ENCODE measurements at regions not wholly inside any gene's neighbourhood (a gene's known extent, or its start where the extent isn't known, plus 50 kb on each side); places are given as distances from the start of the nearest gene placed in this dataset.

GRCh38 chr12:14279845-14280244 lies 85.6 kb upstream of the ATF7IP start:
- no peak for DNase-seq (ENCODE audit: low spot score)

- no peak for DNase-seq (ENCODE audit: low spot score)
Measured at GRCh38 chr12:14280921-14281320, 84.6 kb upstream of the ATF7IP start.

- DNase-seq (ENCODE audit: low spot score), result no peak
Measured at GRCh38 chr12:14281539-14281938, 83.9 kb upstream of the ATF7IP start.

GRCh38 chr12:14283489-14284144 lies 81.9 kb upstream of the ATF7IP start:
- no peak for DNase-seq (ENCODE audit: low spot score)

GRCh38 chr12:14284184-14284722 lies 81.2 kb upstream of the ATF7IP start:
- no peak for DNase-seq (ENCODE audit: low spot score)

- DNase-seq (ENCODE audit: low spot score), result no peak
Measured at GRCh38 chr12:14289601-14290000, 75.9 kb upstream of the ATF7IP start.

GRCh38 chr12:14290951-14291350 lies 74.5 kb upstream of the ATF7IP start:
- no peak for DNase-seq (ENCODE audit: low spot score)

GRCh38 chr12:14303661-14304155 lies 61.8 kb upstream of the ATF7IP start:
- no peak for DNase-seq (ENCODE audit: low spot score)

- no peak for DNase-seq (ENCODE audit: low spot score)
Measured at GRCh38 chr12:14307004-14307403, 58.5 kb upstream of the ATF7IP start.

- DNase-seq (ENCODE audit: low spot score), result no peak
Measured at GRCh38 chr12:14308516-14308915, 57.0 kb upstream of the ATF7IP start.

GRCh38 chr12:14310866-14311265 lies 54.6 kb upstream of the ATF7IP start:
- no peak for DNase-seq (ENCODE audit: low spot score)

- no peak for DNase-seq (ENCODE audit: low spot score)
Measured at GRCh38 chr12:14313379-14314138, 51.9 kb upstream of the ATF7IP start.

- DNase-seq (ENCODE audit: low spot score), result no peak
Measured at GRCh38 chr12:14314801-14315200, 50.7 kb upstream of the ATF7IP start.

- DNase-seq (ENCODE audit: low spot score), result no peak
Measured at GRCh38 chr12:14315501-14315900, 50.0 kb upstream of the ATF7IP start.

Data from AG20443 (cell line).